ENCODE measurements at regions not wholly inside any gene's neighbourhood (a gene's known extent, or its start where the extent isn't known, plus 50 kb on each side); places are given as distances from the start of the nearest gene placed in this dataset.

DNA sequence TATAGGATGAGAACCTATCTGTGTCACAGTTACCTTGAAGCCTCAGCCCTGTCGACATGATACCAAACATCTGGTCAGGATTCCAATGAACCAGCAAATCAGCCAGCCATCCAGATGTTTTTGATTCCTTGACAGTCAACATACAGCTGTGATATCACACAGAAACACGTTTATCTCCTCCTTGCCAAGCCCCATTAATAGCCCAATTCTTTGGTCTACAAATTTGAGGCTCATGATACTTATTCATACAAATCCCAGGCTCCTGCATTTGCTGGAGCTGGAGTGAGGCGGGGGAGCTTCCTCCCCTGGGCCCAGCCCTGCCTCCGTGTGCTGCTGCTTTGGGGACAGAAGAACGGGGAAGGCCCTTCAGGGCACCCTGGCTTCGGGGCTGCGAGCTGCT, 611.6 kb upstream of the SALL3 start:
- Mint-ChIP-seq H3K4me1 (ENCODE audit: low read depth) (no peaks in the 10 kb centered on the region), H3K4me3 (no peak overlapping the region), H3K27me3 (no peaks in the 10 kb centered on the region), H3K27ac (no peak overlapping the region), H3K9me3 (no peaks in the 10 kb centered on the region), H3K36me3 (no peaks in the 10 kb centered on the region)
- ChIA-PET CTCF (no interaction called here), POLR2A (no interaction called here)
- DNase-seq: no peak
- intact Hi-C loops (cut with micrococcal nuclease): no loop called here

DNA sequence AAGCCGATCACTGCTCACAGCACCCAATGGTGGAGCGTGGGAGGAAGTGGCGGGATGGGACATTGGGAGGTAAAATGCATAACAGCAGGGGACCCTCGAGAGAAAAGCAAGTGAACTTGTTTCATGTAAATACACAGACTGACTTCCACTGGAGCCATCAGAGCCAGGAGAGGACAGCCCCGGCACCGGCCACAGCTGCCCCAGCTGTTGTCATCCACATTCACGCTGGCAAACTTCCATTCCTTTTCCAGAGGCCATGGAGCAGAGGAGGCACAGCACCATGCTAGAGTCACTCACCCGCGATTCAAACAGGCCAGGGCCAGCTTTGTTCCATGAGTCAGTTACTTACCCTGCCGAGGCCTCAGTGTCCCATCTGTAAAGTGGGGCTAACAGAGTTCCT, 610.9 kb upstream of the SALL3 start:
- ChIA-PET POLR2A (no interaction called here), CTCF (no interaction called here)
- Mint-ChIP-seq H3K4me1 (ENCODE audit: low read depth) (no peaks in the 10 kb centered on the region), H3K4me3 (no peak overlapping the region), H3K27me3 (no peaks in the 10 kb centered on the region), H3K9me3 (no peaks in the 10 kb centered on the region), H3K27ac (no peak overlapping the region), H3K36me3 (no peaks in the 10 kb centered on the region)
- intact Hi-C loops (cut with micrococcal nuclease): no loop called here
- no peak for DNase-seq

DNA sequence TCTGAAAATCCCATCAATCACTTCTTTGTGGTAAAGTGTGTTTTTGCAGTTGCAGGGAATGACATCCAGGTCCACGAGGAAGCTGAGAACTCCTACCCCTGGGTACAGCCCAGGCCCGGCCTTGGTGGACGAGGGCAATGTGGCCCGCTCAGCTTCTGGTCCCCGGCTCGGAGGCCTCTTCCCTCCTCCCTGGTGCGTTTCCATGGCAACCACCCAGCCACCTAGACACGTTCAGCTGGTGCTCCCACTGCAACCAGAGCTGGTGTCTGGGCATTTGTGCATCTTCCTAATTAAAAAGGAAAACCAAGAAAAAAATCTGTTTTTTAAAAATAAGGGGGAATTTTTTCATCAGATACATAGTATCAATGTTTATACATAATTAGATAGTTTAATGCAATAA, 603.6 kb upstream of the SALL3 start:
- ChIA-PET POLR2A (no interaction called here), CTCF (no interaction called here)
- no peaks in the 10 kb centered on the region for H3K4me1 Mint-ChIP-seq (ENCODE audit: low read depth)
- intact Hi-C loops (cut with micrococcal nuclease): no loop called here
- DNase-seq: no peak
- H3K36me3 Mint-ChIP-seq: no peaks in the 10 kb centered on the region
- H3K27ac Mint-ChIP-seq: no peak overlapping the region
- no peaks in the 10 kb centered on the region for H3K27me3 Mint-ChIP-seq
- no peaks in the 10 kb centered on the region for H3K9me3 Mint-ChIP-seq
- no peak overlapping the region for H3K4me3 Mint-ChIP-seq

DNA sequence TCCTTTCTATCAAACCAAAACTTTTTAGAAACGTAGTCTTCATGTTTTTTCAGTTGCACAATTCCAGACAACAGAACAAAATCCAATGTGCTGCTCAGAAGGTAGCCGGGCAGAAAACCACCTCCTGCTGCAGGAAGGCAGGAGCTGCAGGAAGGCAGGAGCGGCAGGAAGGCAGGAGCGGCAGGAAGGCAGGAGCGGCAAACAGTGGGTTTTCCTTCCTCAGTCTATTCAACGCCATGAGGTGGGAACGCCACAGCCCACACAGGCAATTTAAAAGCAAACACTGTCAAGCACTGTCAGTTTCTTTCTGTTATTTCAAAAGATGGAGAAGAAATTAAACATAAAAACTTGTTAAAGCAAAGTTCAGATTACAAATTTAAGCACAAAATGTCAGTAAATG, 601.2 kb upstream of the SALL3 start:
- no peak overlapping the region for H3K27ac Mint-ChIP-seq
- no peaks in the 10 kb centered on the region for H3K27me3 Mint-ChIP-seq
- DNase-seq: no peak
- CTCF ChIA-PET: no interaction called here
- no peaks in the 10 kb centered on the region for H3K36me3 Mint-ChIP-seq
- intact Hi-C loops (cut with micrococcal nuclease): no loop called here
- POLR2A ChIA-PET: no interaction called here
- H3K4me1 Mint-ChIP-seq (ENCODE audit: low read depth): no peaks in the 10 kb centered on the region
- H3K4me3 Mint-ChIP-seq: no peak overlapping the region
- no peaks in the 10 kb centered on the region for H3K9me3 Mint-ChIP-seq

DNA sequence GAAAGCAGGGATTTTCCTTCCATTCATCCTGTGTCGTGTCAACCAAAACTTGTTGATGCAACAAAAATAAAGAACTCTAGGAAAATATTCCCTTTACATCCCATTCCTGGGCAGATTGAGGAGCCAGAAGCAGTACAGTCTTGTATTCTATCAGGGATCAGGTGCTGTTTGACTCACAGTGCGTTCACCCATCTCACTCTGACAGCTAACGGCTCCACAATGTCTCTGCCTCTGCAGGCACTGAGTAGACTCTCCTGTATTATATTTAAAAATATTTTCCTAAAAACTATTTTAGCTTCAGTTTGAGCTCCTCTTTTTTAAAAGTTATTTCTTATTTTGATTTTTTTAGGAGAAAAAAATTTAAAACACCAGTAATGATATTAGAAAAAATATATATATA, 600.6 kb upstream of the SALL3 start:
- intact Hi-C loops (cut with micrococcal nuclease): no loop called here
- ChIA-PET CTCF (no interaction called here), POLR2A (no interaction called here)
- H3K36me3 Mint-ChIP-seq: no peaks in the 10 kb centered on the region
- H3K4me1 Mint-ChIP-seq (ENCODE audit: low read depth): no peaks in the 10 kb centered on the region
- H3K27me3 Mint-ChIP-seq: no peaks in the 10 kb centered on the region
- no peaks in the 10 kb centered on the region for H3K9me3 Mint-ChIP-seq
- no peak for DNase-seq
- no peak overlapping the region for H3K27ac Mint-ChIP-seq
- no peak overlapping the region for H3K4me3 Mint-ChIP-seq

DNA sequence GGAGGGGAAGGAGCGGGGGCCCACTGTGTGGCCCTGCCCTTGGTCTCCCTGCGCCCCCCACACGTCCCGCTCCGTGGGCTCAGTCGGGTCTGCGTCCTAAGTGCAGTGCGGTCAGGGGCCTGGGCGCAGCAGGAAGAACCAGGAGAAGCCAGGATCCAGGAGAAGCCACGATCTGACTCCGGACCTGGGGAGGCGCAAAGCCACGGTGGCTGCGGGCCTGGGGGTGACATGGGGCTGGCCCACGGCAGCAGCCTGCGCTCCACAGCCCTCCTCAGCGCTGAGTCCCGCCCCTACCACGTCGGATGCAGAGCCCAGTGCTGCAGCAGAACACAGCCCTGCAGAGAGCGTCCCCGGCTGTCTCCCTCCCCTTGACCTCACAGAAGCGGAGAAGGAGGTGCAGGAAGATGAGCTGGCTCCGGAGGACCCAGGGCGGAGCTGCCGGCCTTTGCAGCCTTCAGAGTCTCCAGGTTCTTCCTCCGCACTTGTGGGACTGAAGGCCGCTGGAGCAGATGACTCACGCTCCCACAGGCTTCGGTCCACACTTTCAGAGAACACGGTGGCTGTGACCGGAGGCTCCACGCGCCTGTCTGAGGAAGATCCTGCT, 589.2 kb upstream of the SALL3 start:
- ChIA-PET POLR2A (no interaction called here), CTCF (no interaction called here)
- intact Hi-C loops (cut with micrococcal nuclease): no loop called here
- Mint-ChIP-seq H3K4me3 (no peak overlapping the region), H3K4me1 (ENCODE audit: low read depth) (no peaks in the 10 kb centered on the region), H3K9me3 (peaks cover 26% of the 10 kb centered on the region), H3K27me3 (no peaks in the 10 kb centered on the region), H3K27ac (no peak overlapping the region), H3K36me3 (no peaks in the 10 kb centered on the region)
- DNase-seq: no peak

DNA sequence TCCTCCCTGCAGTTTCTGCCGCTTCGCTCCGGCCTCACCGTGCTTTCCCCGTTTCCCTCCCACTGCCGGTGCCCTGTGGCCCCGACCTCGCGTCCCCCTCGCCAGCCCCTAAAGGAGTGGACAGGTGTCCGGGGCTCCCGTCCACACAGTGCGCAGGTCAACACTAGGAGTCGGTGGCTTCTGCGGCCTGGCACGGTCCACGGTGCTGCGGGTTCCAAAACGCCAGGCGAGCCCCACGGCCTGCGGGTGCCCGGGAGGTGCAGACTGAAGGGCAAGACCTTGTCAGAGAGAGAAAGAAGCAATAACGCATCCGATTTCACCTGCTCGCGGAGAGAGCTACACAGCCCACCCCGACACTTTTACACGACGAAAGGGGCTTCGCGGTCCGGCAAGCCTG, 588.7 kb upstream of the SALL3 start:
- Mint-ChIP-seq H3K4me3 (no peak overlapping the region), H3K4me1 (ENCODE audit: low read depth) (no peaks in the 10 kb centered on the region), H3K36me3 (no peaks in the 10 kb centered on the region), H3K27ac (no peak overlapping the region), H3K27me3 (no peaks in the 10 kb centered on the region), H3K9me3 (peaks cover 26% of the 10 kb centered on the region)
- intact Hi-C loops (cut with micrococcal nuclease): no loop called here
- POLR2A ChIA-PET: no interaction called here
- CTCF ChIA-PET: no interaction called here
- DNase-seq: no peak

DNA sequence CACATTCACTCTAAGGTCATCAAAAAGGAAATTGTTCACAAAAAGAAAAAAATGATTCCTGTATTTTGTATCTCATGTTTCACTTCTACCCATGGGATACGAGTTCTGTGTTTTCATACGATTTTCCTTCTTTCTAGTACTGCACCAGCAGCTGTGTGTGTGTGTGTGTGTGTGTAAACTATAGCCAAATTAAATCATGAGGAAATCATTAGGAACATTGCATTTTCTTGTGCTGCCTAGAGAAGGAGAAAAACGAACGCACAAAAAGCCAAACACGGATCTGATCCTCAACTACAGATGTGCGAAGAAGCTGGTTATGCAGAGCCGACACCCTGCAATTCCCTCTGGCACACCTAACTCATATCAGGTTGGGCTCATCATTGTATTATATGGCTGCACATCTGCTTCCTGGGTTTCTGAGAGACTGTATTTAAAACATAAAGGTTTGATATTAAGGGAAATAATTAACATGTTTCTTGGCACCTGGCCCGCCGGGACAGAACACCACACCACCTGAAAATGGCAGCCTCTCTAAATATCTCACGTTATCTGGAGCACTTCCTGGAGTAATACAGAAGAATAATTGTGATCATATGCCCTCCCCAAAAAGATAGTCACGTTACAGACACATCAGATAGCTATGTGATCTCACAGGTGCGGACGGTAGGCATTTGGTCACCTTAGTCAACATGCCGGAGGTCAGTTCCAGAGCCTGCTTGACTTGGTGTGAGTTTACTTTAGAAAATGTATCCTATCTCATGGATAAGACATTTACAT, 586.3 kb upstream of the SALL3 start:
- Mint-ChIP-seq H3K4me1 (ENCODE audit: low read depth) (no peaks in the 10 kb centered on the region), H3K9me3 (peaks cover 15% of the 10 kb centered on the region), H3K4me3 (no peak overlapping the region), H3K27ac (no peak overlapping the region), H3K27me3 (no peaks in the 10 kb centered on the region), H3K36me3 (no peaks in the 10 kb centered on the region)
- no peak for DNase-seq
- intact Hi-C loops (cut with micrococcal nuclease): no loop called here
- ChIA-PET POLR2A (no interaction called here), CTCF (no interaction called here)

DNA sequence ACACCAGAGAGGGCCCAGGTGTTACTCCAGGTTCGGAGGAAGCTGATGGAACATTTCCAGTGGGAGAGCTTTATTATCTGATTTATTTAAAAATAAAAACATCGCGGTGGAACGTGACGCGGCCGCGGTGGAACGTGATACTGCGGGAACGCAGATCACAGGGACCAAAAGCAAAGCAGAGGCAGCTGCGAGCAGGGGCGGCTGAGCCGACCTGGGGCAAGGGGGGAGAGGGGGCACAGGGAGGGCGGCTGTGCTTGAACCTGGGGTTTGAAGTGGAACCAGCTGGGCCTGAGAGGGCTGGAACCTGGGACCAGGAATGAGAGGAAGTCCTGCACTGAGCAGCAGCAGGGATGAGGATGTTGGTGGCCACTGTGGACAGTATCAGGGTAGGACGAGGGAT, 583.5 kb upstream of the SALL3 start:
- CTCF ChIA-PET: no interaction called here
- Mint-ChIP-seq H3K27ac (no peak overlapping the region), H3K27me3 (no peaks in the 10 kb centered on the region), H3K36me3 (no peaks in the 10 kb centered on the region), H3K9me3 (no peaks in the 10 kb centered on the region), H3K4me3 (no peak overlapping the region), H3K4me1 (ENCODE audit: low read depth) (no peaks in the 10 kb centered on the region)
- intact Hi-C loops (cut with micrococcal nuclease): no loop called here
- no peak for DNase-seq
- POLR2A ChIA-PET: no interaction called here

DNA sequence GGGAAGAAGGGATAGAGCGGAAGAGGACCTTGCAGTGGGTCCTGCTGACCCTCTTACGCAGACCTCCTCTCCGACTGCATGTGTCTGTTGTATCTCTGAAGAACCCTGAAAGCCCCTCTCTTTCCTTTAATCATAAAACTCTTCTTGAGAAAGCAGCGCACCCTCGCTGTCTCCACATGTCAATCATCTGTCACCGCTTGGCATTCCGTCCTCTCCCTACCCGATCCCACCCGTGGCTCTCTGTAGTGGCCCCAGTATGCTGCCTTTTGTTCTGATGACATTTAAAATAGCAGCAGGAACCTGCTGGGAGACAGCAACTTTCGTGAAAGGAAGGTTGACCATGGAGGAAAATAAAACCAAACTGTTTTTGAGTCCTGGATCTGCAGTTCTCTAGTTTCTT, 582.9 kb upstream of the SALL3 start:
- no peak for DNase-seq
- H3K27me3 Mint-ChIP-seq: no peaks in the 10 kb centered on the region
- no peaks in the 10 kb centered on the region for H3K4me1 Mint-ChIP-seq (ENCODE audit: low read depth)
- H3K36me3 Mint-ChIP-seq: no peaks in the 10 kb centered on the region
- H3K27ac Mint-ChIP-seq: no peak overlapping the region
- ChIA-PET POLR2A (no interaction called here), CTCF (no interaction called here)
- H3K9me3 Mint-ChIP-seq: no peaks in the 10 kb centered on the region
- intact Hi-C loops (cut with micrococcal nuclease): no loop called here
- no peak overlapping the region for H3K4me3 Mint-ChIP-seq

DNA sequence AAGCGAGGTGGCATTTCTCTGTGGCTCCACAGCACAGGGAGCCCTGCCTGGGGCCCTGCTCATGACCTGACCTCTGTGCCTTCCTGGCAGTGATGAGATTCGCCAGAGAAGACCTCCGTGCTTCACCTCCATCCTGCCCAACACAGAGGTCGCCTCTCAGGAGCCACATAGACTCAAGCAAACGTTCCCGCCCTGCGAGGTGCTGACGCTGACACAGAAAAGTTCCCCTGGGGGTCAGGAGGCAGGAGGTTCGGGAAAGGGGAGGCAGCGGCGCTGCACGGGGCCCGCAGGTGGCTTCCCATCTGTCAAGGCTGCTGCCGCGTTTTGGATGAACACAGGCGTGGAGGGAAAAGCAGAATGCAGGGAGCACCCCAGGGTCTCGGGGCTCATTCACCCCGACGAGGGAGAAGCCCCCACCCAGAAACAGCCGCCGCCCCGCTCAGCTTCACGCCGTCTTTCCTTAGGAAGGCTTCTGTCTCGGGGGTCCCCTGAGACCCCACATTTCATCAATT, 579.6 kb upstream of the SALL3 start:
- no peaks in the 10 kb centered on the region for H3K9me3 Mint-ChIP-seq
- no peaks in the 10 kb centered on the region for H3K36me3 Mint-ChIP-seq
- no peaks in the 10 kb centered on the region for H3K27me3 Mint-ChIP-seq
- no peak for DNase-seq
- ChIA-PET CTCF (no interaction called here), POLR2A (no interaction called here)
- no peak overlapping the region for H3K27ac Mint-ChIP-seq
- intact Hi-C loops (cut with micrococcal nuclease): no loop called here
- H3K4me1 Mint-ChIP-seq (ENCODE audit: low read depth): no peaks in the 10 kb centered on the region
- no peak overlapping the region for H3K4me3 Mint-ChIP-seq

DNA sequence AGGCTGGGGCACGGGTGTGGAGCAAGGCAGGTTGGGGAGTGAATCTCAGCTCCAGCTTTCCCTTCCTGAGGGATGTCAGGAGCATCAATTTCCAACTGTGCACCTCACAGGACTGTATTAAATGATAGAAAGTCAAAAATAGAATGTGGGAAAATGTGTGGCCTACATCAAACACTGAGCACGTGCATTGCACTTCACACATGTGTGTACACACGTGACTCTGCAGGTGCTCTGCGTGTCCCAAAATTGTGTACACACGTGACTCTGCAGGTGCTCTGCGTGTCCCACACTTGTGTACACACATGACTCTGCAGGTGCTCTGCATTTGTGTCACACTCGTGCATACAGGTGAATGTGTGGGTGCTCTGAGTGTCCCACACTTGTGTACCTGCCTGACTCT, 577.2 kb upstream of the SALL3 start:
- no peak for DNase-seq
- H3K4me3 Mint-ChIP-seq: no peak overlapping the region
- no peaks in the 10 kb centered on the region for H3K36me3 Mint-ChIP-seq
- peaks cover 4% of the 10 kb centered on the region for H3K4me1 Mint-ChIP-seq (ENCODE audit: low read depth)
- POLR2A ChIA-PET: no interaction called here
- intact Hi-C loops (cut with micrococcal nuclease): no loop called here
- CTCF ChIA-PET: no interaction called here
- no peaks in the 10 kb centered on the region for H3K9me3 Mint-ChIP-seq
- H3K27ac Mint-ChIP-seq: no peak overlapping the region
- H3K27me3 Mint-ChIP-seq: no peaks in the 10 kb centered on the region

DNA sequence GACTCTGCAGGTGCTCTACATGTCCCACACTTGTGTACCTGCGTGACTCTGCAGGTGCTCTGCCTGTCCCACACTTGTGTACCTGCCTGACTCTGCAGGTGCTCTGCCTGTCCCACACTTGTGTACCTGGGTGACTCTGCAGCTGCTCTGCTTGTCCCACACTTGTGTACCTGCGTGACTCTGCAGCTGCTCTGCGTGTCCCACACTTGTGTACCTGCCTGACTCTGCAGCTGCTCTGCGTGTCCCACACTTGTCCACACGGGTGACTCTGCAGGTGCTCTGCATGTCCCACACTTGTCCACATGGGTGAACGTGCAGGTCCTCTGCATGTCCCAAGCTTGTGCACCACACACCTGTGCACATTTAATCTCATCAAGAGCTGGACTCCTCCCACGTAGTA, 576.7 kb upstream of the SALL3 start:
- H3K36me3 Mint-ChIP-seq: no peaks in the 10 kb centered on the region
- CTCF ChIA-PET: no interaction called here
- H3K27me3 Mint-ChIP-seq: no peaks in the 10 kb centered on the region
- intact Hi-C loops (cut with micrococcal nuclease): no loop called here
- POLR2A ChIA-PET: no interaction called here
- H3K4me3 Mint-ChIP-seq: no peak overlapping the region
- H3K27ac Mint-ChIP-seq: no peak overlapping the region
- no peaks in the 10 kb centered on the region for H3K9me3 Mint-ChIP-seq
- peaks cover 5% of the 10 kb centered on the region for H3K4me1 Mint-ChIP-seq (ENCODE audit: low read depth)
- DNase-seq: no peak
